ENCODE measurements at regions not wholly inside any gene's neighbourhood (a gene's known extent, or its start where the extent isn't known, plus 50 kb on each side); places are given as distances from the start of the nearest gene placed in this dataset.

GRCh38 chr6:69555088-69555638 is 241.6 kb downstream of the LMBRD1 start:
- TF ChIP-seq CTCF (conservative IDR thresholded peaks at IDR 0.05; ENCODE audit: low read length) (no peak), EZH2phosphoT487 (IDR thresholded peaks at IDR 0.05; ENCODE audit: borderline replicate concordance, low read depth, low read length) (no peak)
